ENCODE measurements at regions not wholly inside any gene's neighbourhood (a gene's known extent, or its start where the extent isn't known, plus 50 kb on each side); places are given as distances from the start of the nearest gene placed in this dataset.
"Not testable (repeated sequence)": the region's sequence is repeated elsewhere in the genome, so short reads cannot be mapped to it uniquely, and the experiment has no call there.

GRCh38 chr7:149930374-149931068 is 56.8 kb downstream of the ATP6V0E2 start:
- DNase-seq, result not testable (repeated sequence)

DNA sequence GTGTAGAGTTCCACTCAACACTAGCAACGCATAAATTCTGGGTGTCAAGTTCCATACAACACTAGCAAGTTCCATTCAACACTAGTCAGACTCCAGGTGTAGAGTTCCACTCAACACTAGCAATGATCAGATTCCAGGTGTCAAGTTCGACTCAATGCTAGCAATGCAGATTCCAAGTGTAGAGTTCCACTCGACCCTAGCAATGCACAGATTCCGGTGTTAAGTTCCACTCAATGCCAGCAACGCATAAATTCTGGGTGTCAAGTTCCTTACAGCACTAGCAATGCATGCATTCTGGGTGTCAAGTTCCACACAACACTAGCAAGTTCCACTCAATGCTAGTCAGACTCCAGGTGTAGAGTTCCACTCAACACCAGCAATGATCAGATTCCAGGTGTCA is 60.0 kb downstream of the ATP6V0E2 start:
- not testable (repeated sequence) for DNase-seq

DNA sequence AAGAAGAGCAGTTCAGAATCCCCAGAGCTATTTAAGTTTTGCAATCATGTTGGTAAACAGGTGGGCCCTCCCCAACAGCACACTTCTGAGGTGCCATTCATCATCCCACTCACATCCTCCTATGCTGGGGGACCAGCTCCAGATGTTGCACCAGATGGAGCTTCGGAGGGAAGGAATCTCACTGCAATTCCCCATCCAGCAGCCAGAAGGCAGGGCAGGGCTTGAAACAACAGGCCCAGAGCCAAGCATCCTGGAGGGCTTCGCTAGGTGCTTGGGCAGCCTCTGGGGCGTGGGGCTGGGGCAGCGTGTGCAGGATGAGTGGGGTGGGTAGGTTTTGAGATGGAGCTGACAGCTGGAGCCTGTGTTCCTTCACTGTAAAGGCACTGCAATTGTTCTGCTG is 73.6 kb downstream of the ATP6V0E2 start:
- not testable (repeated sequence) for DNase-seq

- DNase-seq, result not testable (repeated sequence)
Measured at GRCh38 chr7:149948444-149948843, 74.7 kb downstream of the ATP6V0E2 start.

- DNase-seq, result not testable (repeated sequence)
Measured at GRCh38 chr7:149949863-149950577, 76.3 kb downstream of the ATP6V0E2 start.

GRCh38 chr7:149950578-149950924 is 76.8 kb downstream of the ATP6V0E2 start:
- not testable (repeated sequence) for DNase-seq

DNA sequence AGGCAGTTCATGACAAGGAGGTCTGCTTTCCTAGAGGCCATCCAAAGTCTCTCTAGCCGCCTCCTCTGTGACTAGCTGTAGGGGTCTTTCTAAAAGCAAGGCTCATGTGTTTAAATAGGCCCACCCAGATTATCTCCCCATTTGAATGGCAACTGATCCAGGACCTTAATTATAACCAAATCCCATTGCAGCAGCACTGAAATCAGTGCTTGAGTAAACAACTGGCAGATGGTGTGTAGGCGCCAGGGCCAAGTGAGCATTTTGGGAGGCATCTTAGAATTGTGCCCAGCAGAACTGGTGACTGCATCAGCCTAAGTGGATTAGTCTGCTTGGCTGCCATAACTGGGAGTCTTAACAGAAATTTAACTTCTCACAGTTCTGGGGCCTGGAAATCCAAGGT is 77.8 kb downstream of the ATP6V0E2 start:
- DNase-seq, result not testable (repeated sequence)

DNA sequence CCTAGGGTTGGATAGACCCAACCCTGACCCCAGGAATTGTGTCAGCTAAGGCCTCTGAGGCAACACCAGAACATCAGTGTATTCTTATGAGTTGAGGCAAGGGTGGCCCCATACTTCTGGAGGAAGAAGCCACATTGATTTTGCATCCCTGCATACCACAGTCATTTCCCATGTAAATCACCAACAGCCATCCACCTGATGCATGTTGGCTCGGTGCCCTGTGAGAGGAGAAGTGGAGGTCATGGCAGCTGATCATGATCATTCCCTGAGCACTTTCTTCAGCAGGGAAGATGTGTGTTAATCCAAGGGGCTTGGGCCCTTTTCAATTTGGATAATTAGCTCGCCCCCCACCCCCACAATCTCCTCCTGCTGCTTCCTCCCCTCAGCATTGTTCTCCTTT is 85.1 kb downstream of the ATP6V0E2 start:
- DNase-seq, result not testable (repeated sequence)

- peak; percentile 21 for DNase-seq
Measured at GRCh38 chr7:149960863-149961262, 87.1 kb downstream of the ATP6V0E2 start.

GRCh38 chr7:149961878-149962277 is 88.1 kb downstream of the ATP6V0E2 start:
- peak; percentile 40 for DNase-seq

DNA sequence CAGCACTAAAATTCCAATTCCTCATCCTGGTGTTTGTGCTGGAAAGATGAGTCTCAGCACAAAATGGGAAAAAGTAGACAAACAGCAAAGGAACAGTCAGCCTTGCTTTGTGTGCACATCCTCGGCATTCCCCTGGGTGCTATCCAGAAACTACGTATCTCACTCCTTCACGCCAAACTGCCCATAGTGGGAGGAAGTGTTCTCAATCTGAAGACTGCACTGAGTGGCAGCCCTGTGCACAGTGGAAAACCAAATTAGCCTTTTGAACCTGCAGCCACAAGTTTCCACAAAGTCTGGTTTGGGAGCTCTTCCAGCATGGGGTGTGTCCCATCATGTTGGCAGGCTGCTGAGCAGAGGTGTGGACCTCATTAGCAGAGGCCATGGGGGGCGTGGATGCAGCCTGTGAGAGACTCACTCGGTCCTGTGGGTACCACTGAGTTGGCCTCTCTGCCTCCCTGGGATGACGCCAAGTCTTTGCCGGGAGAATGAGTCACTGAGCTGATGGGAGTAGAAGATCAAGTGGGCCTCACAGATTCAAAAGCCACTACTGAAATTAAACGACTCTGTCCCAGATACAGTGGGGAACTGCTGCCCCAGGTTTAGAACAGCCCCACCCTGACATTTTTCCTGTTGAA is 89.0 kb downstream of the ATP6V0E2 start:
- DNase-seq, result not testable (repeated sequence)

GRCh38 chr7:149963985-149964384 is 90.2 kb downstream of the ATP6V0E2 start:
- DNase-seq, result not testable (repeated sequence)

DNA sequence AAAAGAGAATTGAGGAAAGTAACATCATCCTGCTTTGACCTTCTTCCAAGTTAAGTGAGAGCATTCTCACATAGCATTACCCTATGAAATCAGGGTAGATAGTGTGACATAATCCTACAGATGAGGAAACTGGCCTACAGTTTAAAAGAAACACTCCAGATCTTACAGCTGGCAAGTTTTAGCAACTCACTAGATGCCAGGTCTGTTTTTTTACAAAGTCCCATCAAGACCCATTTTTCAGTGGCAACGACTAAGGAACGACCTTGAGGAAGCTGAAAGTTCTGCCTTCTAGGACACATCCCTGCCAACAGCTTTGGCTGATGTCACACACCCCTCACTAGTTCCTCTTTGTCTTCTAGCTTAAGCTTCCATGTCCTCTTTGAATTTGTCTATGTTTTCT is 92.7 kb downstream of the ATP6V0E2 start:
- DNase-seq, result not testable (repeated sequence)

- DNase-seq, result not testable (repeated sequence)
Measured at GRCh38 chr7:149972977-149973376, 99.2 kb downstream of the ATP6V0E2 start.

- DNase-seq, result not testable (repeated sequence)
Measured at GRCh38 chr7:149973681-149974080, 99.9 kb downstream of the ATP6V0E2 start.

DNA sequence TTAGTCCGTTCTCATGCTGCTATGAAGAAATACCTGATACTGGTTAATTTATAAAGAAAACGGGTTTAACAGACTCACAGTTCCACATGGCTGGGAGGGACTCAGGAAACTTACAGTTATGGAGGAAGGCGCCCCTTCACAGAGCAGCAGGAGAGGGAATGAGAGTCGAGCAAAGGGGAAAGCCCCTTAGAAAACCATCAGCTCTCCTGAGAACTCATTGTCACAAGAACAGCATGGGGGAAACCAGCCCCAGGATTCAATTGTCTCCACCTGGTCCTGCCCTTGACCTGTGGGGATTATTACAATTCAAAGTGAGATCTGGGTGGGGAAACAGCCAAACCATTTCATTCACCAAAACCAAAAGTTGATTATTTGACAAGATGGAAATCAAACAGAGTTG is 101.8 kb downstream of the ATP6V0E2 start:
- not testable (repeated sequence) for DNase-seq

- not testable (repeated sequence) for DNase-seq
Measured at GRCh38 chr7:149978537-149978936, 104.8 kb downstream of the ATP6V0E2 start.

DNA sequence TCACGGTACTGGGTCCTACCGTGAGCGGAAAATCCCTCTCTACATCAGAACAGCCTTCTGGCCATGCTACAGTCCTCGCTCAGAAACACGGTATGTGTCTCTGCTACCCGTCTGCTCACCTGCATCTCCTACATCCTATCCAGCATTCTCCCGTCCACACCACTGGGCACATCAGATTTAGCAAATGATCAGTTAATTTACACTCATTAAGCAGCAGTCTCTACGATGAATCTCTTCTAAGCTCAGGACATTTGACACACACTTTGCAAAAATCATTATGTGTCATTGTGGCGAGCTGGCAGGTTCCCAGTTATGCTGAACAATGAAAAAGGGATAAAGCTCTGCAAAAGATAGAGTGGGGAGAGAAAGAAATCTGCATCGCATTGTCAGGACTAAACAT is 105.2 kb downstream of the ATP6V0E2 start:
- DNase-seq, result not testable (repeated sequence)

GRCh38 chr7:149982537-149983112 is 108.9 kb downstream of the ATP6V0E2 start:
- DNase-seq, result not testable (repeated sequence)

- not testable (repeated sequence) for DNase-seq
Measured at GRCh38 chr7:149986866-149987265, 113.1 kb downstream of the ATP6V0E2 start.

DNA sequence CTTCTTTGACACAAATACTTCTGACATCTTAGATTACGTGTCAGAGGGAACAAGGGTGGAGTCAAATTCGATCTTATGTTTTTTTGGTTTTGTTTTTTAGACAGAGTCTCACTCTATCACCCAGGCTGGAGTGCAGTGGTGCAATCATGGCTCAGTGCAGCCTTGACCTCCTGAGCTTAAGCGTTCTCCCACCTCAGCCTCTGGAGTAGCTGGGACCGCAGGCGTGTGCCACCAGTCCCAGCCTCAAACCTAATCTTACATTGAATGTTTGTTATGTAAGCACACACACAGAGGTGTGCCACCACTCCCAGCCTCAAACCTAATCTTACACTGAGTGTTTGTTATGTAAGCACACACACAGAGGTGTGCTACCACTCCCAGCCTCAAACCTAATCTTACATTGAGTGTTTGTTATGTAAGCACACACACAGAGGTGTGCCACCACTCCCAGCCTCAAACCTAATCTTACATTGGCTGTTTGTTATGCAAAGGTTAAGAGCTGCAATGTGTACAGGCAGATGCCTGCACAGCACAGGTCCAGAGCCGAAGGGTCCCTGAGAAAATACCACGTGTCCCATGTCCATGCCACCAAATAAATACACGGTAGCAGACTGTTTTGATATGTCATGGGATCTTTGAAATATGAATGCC is 118.0 kb downstream of the ATP6V0E2 start:
- DNase-seq, result not testable (repeated sequence)

DNA sequence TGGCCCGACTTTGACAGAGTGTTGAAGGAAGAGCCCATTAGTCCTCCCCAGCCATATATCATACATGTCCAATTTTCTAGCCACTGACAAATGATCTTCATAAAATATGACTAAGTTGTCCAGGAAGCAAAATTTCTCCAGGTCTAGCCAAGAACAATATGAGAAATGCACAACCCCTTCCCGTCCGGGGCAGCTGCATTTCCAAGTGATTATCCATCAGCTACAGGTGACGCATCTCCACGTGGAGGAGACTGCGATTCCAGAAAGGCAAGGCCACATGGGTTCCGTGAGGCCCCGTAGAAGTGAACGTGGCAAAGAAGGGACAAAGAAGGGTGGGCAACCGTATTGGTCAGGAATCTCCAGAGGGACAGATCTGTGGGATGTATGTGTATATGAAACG is 118.6 kb downstream of the ATP6V0E2 start:
- not testable (repeated sequence) for DNase-seq

Data from activated naive CD4-positive, alpha-beta T cell treated with anti-CD3 and anti-CD28 coated beads, Interleukin-2, amount 50 U/mL, for 16 hours (primary cell).